Peyer's patch (tissue), 4 donors: ENCODE measurements at regions not wholly inside any gene's neighbourhood (a gene's known extent, or its start where the extent isn't known, plus 50 kb on each side); places are given as distances from the start of the nearest gene placed in this dataset.

Experiments used
- CTCF ChIP-seq, 6 experiments: fragments of 450-650 bp in 4 of 6; fragments of 200-600 bp in 2 of 6; sonication (generic) in 1 of 6; IDR thresholded peaks; one replicate each; pipeline ENCODE4 v1.5.1; 2017 to 2019; ENCODE audit warnings: antibody characterized with exemption in 6 of 6, mild to moderate bottlenecking in 3 of 6, moderate library complexity in 1 of 6
- POLR2A ChIP-seq, 2 donors: fragments of 450-650 bp; IDR thresholded peaks; one replicate each; pipeline ENCODE4 v1.5.1; 2017; ENCODE audit warnings: antibody characterized with exemption in 2 of 2, mild to moderate bottlenecking in 2 of 2, moderate library complexity in 2 of 2

- TF ChIP-seq CTCF (IDR thresholded peaks at IDR 0.05) (no peak), POLR2A (IDR thresholded peaks at IDR 0.05) (no peak)
Measured at GRCh38 chr13:111911754-111912452, 155.0 kb upstream of the SOX1 start.
